ENCODE measurements at regions not wholly inside any gene's neighbourhood (a gene's known extent, or its start where the extent isn't known, plus 50 kb on each side); places are given as distances from the start of the nearest gene placed in this dataset.

DNA sequence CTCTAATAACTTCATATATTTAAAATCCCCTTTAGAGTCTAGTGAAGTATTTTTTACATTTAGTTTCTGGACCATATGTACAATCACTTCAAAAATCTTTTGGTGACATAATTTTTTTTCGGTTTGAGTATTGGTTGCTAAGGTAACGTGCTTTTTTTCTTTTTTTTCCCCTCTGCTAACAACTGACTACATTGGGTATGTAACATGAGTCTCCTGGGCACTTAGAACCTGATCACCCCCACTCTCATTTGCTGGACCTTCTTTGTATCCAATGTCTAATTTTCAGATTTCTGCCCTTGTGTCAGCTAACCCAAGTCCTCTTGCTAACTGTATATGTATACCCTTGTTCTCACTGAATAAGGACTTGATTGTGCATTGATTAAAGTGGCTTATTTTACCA is 592.9 kb upstream of the FLRT2 start:
- TF ChIP-seq CTCF (conservative IDR thresholded peaks at IDR 0.05; ENCODE audit: low read length) (no peak), EZH2phosphoT487 (IDR thresholded peaks at IDR 0.05; ENCODE audit: borderline replicate concordance, low read depth, low read length) (no peak)

Measured in OCI-LY7 (cell line).